Mesenchymal stem cell (in vitro differentiated cells and primary cell): ENCODE measurements at regions not wholly inside any gene's neighbourhood (a gene's known extent, or its start where the extent isn't known, plus 50 kb on each side); places are given as distances from the start of the nearest gene placed in this dataset.

Source experiments
- DNase-seq: peaks from one replicate; pipeline ENCODE4 v3.0.0-alpha.2; 2013
- H2AFZ ChIP-seq: one replicate; pipeline ENCODE4 v1.6.1; 2013; ENCODE audit warnings: low read depth, mild to moderate bottlenecking, control low read depth, inconsistent platforms, low read length, moderate library complexity
- H2AK5ac ChIP-seq: 2 replicates; pipeline ENCODE4 v1.6.1; 2013; ENCODE audit warnings: low read length, moderate library complexity, mild to moderate bottlenecking, inconsistent platforms; ENCODE audit not compliant: severe bottlenecking
- H2BK120ac ChIP-seq: one replicate; pipeline ENCODE4 v1.6.1; 2013; ENCODE audit warnings: low read depth, mild to moderate bottlenecking, inconsistent platforms, low read length, moderate library complexity
- H2BK12ac ChIP-seq, 2 experiments: one replicate each; pipeline ENCODE4 v1.6.1; 2013; ENCODE audit warnings: inconsistent platforms in 2 of 2, low read length in 2 of 2, mild to moderate bottlenecking in 2 of 2, moderate library complexity in 2 of 2, control low read depth in 1 of 2
- H2BK15ac ChIP-seq: one replicate; pipeline ENCODE4 v1.6.1; 2013; ENCODE audit warnings: mild to moderate bottlenecking, low read depth, inconsistent platforms; ENCODE audit not compliant: poor library complexity, severe bottlenecking
- H2BK5ac ChIP-seq: 2 replicates; pipeline ENCODE4 v1.6.1; 2013; ENCODE audit warnings: low read depth, mild to moderate bottlenecking, low read length, control low read depth, inconsistent platforms; ENCODE audit not compliant: poor library complexity, severe bottlenecking
- H3K14ac ChIP-seq, 2 experiments: one replicate each; pipeline ENCODE4 v1.6.1; 2013; ENCODE audit warnings: inconsistent platforms in 2 of 2, low read length in 2 of 2, control low read depth in 1 of 2, mild to moderate bottlenecking in 1 of 2, moderate library complexity in 1 of 2
- H3K18ac ChIP-seq, 2 experiments: one replicate each; pipeline ENCODE4 v1.6.1; 2013; ENCODE audit warnings: inconsistent platforms in 2 of 2, low read length in 2 of 2, control low read depth in 1 of 2, low read depth in 1 of 2, mild to moderate bottlenecking in 1 of 2
- H3K23ac ChIP-seq, 2 experiments: one replicate each; pipeline ENCODE4 v1.6.1; 2013; ENCODE audit warnings: inconsistent platforms in 2 of 2, low read length in 2 of 2, mild to moderate bottlenecking in 2 of 2, moderate library complexity in 2 of 2, control low read depth in 1 of 2
- H3K27ac ChIP-seq: 2 replicates; pipeline ENCODE4 v1.5.1; 2013; ENCODE audit warnings: mild to moderate bottlenecking, moderate library complexity, low read length, control low read depth, inconsistent platforms; ENCODE audit not compliant: poor library complexity, severe bottlenecking
- H3K27me3 ChIP-seq, 2 experiments: 2 replicates each; pipeline versions ENCODE4 v1.6.1 to v1.7.0; 2013; ENCODE audit warnings: low read length in 2 of 2, mild to moderate bottlenecking in 2 of 2, moderate library complexity in 2 of 2, control low read depth in 1 of 2, inconsistent platforms in 1 of 2; ENCODE audit not compliant: control insufficient read depth in 1 of 2, insufficient read depth in 1 of 2
- H3K36me3 ChIP-seq, 2 experiments: 2 replicates each; pipeline versions ENCODE4 v1.6.1 to v1.7.0; 2013; ENCODE audit warnings: low read length in 2 of 2, control low read depth in 1 of 2, inconsistent platforms in 1 of 2, low read depth in 1 of 2, mild to moderate bottlenecking in 1 of 2; ENCODE audit not compliant: insufficient read depth in 2 of 2, control insufficient read depth in 1 of 2
- H3K4ac ChIP-seq, 2 experiments: one replicate each; pipeline ENCODE4 v1.6.1; 2013; ENCODE audit warnings: inconsistent platforms in 2 of 2, low read length in 2 of 2, mild to moderate bottlenecking in 2 of 2, moderate library complexity in 2 of 2, control low read depth in 1 of 2, low read depth in 1 of 2
- H3K4me1 ChIP-seq: 2 replicates; pipeline ENCODE4 v1.6.1; 2013; ENCODE audit warnings: low read depth, low read length, control low read depth; ENCODE audit not compliant: control insufficient read depth, insufficient read depth
- H3K4me2 ChIP-seq: 2 replicates; pipeline ENCODE4 v1.6.1; 2013; ENCODE audit warnings: low read length, mild to moderate bottlenecking, inconsistent platforms; ENCODE audit not compliant: poor library complexity, severe bottlenecking
- H3K4me3 ChIP-seq, 2 experiments: 2 replicates each; pipeline versions ENCODE4 v1.5.1 to v1.7.0; 2013; ENCODE audit warnings: low read length in 2 of 2, mild to moderate bottlenecking in 2 of 2, control low read depth in 1 of 2, low read depth in 1 of 2; ENCODE audit not compliant: insufficient read depth in 1 of 2
- H3K79me1 ChIP-seq: replicated peaks from 2 replicates; pipeline ENCODE4 v1.6.1; 2013; ENCODE audit warnings: mild to moderate bottlenecking, control low read depth, low read length, inconsistent platforms; ENCODE audit not compliant: poor library complexity, severe bottlenecking
- H3K9ac ChIP-seq: 2 replicates; pipeline ENCODE4 v1.7.0; 2013; ENCODE audit warnings: mild to moderate bottlenecking, low read length, moderate library complexity
- H3K9me3 ChIP-seq: 2 replicates; pipeline ENCODE4 v1.7.0; 2013; ENCODE audit warnings: mild to moderate bottlenecking, low read length; ENCODE audit not compliant: control insufficient read depth
- H4K8ac ChIP-seq: one replicate; pipeline ENCODE4 v1.6.1; 2013; ENCODE audit warnings: inconsistent platforms, mild to moderate bottlenecking, low read length, moderate library complexity
- H4K91ac ChIP-seq: one replicate; pipeline ENCODE4 v1.6.1; 2013; ENCODE audit warnings: mild to moderate bottlenecking, low read length, inconsistent platforms
- WGBS: methylation state at CpG from one replicate; pipeline ENCODE4 v1.1.7; 2013; ENCODE audit warnings: mixed read lengths; 5-methylcytosine and 5-hydroxymethylcytosine counted together

DNA sequence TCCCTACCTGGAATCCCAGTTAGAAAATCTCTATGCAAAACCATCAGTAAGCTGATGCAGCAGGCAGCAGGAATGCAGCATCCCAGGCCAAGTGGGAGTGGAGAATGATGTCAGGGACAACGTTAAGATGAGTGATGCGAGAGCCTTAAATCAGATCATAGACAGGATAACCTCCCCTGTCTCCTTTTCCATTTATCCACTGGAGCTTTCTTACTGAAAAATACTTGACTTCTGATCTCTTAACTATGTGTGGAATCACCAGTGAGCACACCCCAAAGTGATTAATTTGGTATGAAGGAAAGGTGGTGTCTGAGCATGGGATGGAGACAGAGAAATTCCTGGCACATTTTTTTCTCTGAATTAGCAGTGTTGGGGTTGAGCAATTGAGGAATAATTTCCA lies 98.0 kb downstream of the RND3 start:
- WGBS: 100% methylated on average over 1 of the region's 2 CpGs

DNA sequence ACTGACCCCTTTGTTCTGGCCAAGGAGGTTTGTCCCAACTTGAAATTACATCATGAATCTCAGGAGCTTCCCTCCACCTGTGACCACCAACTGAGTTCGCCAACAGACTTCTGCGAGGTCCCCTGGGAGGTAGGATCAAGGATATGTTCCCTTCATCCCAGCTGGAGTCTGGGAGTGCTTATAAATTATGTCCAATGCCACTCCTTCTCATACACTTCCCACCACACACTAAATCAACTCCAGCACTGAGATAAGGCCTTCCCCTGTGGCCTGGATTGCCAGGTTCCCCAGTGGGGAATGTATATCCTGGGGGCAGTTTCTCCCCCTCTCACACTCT lies 99.2 kb downstream of the RND3 start:
- peaks cover 1% of the 10 kb centered on the region for H3K4me1 ChIP-seq
- H2BK120ac ChIP-seq: no peak overlapping the region
- H3K4me3 ChIP-seq: no peak overlapping the region
- no peak overlapping the region for H3K27ac ChIP-seq
- H3K23ac ChIP-seq: no peak overlapping the region
- no peaks in the 10 kb centered on the region for H3K36me3 ChIP-seq
- peak overlapping the region; percentile 44 to 55 for H3K18ac ChIP-seq
- no peak for DNase-seq
- WGBS: 60% methylated on average over 1 of the region's 2 CpGs
- no peak overlapping the region for H2AFZ ChIP-seq
- peaks cover 30% of the 10 kb centered on the region for H3K9me3 ChIP-seq
- H3K9ac ChIP-seq: no peak overlapping the region
- no peak overlapping the region for H3K4me2 ChIP-seq
- H2BK15ac ChIP-seq: no peak overlapping the region
- no peaks in the 10 kb centered on the region for H3K79me1 ChIP-seq
- H3K14ac ChIP-seq: no peak overlapping the region
- no peak overlapping the region for H2BK12ac ChIP-seq
- no peak overlapping the region for H4K91ac ChIP-seq
- peak overlapping the region; percentile 40 for H4K8ac ChIP-seq
- no peak overlapping the region for H2AK5ac ChIP-seq
- no peak overlapping the region for H2BK5ac ChIP-seq
- no peak overlapping the region for H3K4ac ChIP-seq
- no peaks in the 10 kb centered on the region for H3K27me3 ChIP-seq

More for the DNA sequence above, 98.0 kb downstream of the RND3 start:
- Histone ChIP-seq H3K4me3 (no peak overlapping the region), H2AFZ (no peak overlapping the region), H2BK120ac (no peak overlapping the region), H3K36me3 (no peaks in the 10 kb centered on the region), H4K8ac (no peak overlapping the region), H3K14ac (no peak overlapping the region), H3K79me1 (no peaks in the 10 kb centered on the region), H3K27ac (no peak overlapping the region), H3K18ac (peak overlapping the region in 1 of 2 experiments; percentile 28), H2BK12ac (no peak overlapping the region), H3K4me2 (no peak overlapping the region), H3K9ac (no peak overlapping the region), H2BK15ac (no peak overlapping the region), H2AK5ac (no peak overlapping the region), H3K23ac (no peak overlapping the region), H3K4ac (no peak overlapping the region), H4K91ac (no peak overlapping the region), H3K27me3 (no peaks in the 10 kb centered on the region), H3K9me3 (peaks cover 27% of the 10 kb centered on the region), H3K4me1 (peaks cover 1% of the 10 kb centered on the region), H2BK5ac (no peak overlapping the region)
- no peak for DNase-seq

DNA sequence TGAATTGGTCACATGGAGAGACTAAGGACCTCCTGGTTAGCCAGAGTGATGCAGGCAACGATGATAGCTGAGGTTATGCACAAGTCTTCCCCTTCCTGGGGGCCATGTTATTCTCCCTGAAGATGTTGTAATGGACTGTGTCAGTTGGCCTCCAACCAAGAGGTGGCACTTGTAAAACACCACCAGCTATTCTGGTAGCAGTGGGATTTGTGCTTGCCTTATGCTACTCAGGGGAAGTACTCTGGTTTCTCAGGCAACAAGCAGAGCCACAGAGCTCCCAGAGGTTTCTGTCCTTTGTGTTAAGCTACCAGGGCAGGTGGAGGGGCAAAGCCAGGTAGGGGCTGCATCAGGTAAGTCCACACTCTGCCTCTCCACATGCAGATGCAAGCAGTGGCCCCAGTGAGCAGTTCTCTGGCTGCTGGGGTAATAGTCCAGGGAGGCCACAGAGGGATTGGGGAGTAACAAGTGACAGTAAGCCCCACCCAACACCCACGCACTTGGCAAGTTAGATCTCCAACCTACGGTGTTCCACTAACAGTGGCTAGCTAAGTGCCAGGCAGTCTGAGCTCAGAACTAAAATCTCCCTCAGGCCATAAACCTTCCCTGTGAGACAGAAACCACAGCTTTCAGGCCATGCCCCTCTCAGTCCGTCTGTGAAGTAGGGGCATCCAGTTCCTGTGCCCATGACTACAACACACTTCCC lies 99.7 kb downstream of the RND3 start:
- WGBS: 95% methylated on average over 4 of the region's 4 CpGs
- no peaks in the 10 kb centered on the region for H3K36me3 ChIP-seq
- no peak overlapping the region for H4K91ac ChIP-seq
- H2BK120ac ChIP-seq: no peak overlapping the region
- H3K4me3 ChIP-seq: no peak overlapping the region
- H2AK5ac ChIP-seq: no peak overlapping the region
- no peaks in the 10 kb centered on the region for H3K79me1 ChIP-seq
- H2BK5ac ChIP-seq: no peak overlapping the region
- no peak overlapping the region for H3K14ac ChIP-seq
- H3K9me3 ChIP-seq: peaks cover 34% of the 10 kb centered on the region
- DNase-seq: no peak
- H2BK12ac ChIP-seq: peak overlapping the region in 1 of 2 experiments; percentile 54
- no peak overlapping the region for H3K27ac ChIP-seq
- H2BK15ac ChIP-seq: no peak overlapping the region
- no peak overlapping the region for H3K23ac ChIP-seq
- no peak overlapping the region for H3K4me2 ChIP-seq
- H3K9ac ChIP-seq: no peak overlapping the region
- peak overlapping the region; percentile 24 for H2AFZ ChIP-seq
- H3K27me3 ChIP-seq: no peaks in the 10 kb centered on the region
- H3K18ac ChIP-seq: peak overlapping the region; percentile 44 to 55
- peaks cover 1% of the 10 kb centered on the region for H3K4me1 ChIP-seq
- H3K4ac ChIP-seq: peak overlapping the region in 1 of 2 experiments; percentile 24
- H4K8ac ChIP-seq: peak overlapping the region; percentile 40

DNA sequence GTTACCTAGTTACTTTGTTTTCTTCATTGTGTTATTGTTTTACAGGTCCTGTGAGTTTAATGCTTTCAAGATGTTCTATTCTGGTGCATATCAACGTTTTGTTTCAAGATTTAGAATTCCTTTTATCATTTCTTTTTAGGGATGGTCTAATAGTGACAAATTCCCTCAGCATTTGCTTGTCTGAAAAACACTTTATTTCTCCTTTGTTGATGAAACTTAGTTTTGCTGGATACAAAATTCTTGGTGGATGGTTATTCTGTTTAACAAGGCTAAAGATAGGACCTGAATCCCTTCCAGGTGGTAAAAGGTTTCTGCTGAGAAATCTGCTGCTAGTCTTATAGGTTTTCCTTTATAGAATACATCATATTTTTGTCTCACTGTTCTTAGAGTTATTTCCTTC lies 102.3 kb downstream of the RND3 start:
- no peak overlapping the region for H3K9ac ChIP-seq
- H2AFZ ChIP-seq: no peak overlapping the region
- no peak overlapping the region for H2BK15ac ChIP-seq
- H3K14ac ChIP-seq: no peak overlapping the region
- H3K4ac ChIP-seq: no peak overlapping the region
- peaks cover 1% of the 10 kb centered on the region for H3K4me1 ChIP-seq
- no peak overlapping the region for H2BK120ac ChIP-seq
- no peaks in the 10 kb centered on the region for H3K27me3 ChIP-seq
- no peak overlapping the region for H4K91ac ChIP-seq
- no peak for DNase-seq
- H3K27ac ChIP-seq: no peak overlapping the region
- H2BK5ac ChIP-seq: no peak overlapping the region
- no peak overlapping the region for H4K8ac ChIP-seq
- no CpG with 5 or more reads among the region's 1 CpG for WGBS
- no peaks in the 10 kb centered on the region for H3K36me3 ChIP-seq
- H3K79me1 ChIP-seq: no peaks in the 10 kb centered on the region
- no peak overlapping the region for H3K23ac ChIP-seq
- H2AK5ac ChIP-seq: no peak overlapping the region
- H2BK12ac ChIP-seq: no peak overlapping the region
- H3K4me2 ChIP-seq: no peak overlapping the region
- H3K4me3 ChIP-seq: no peak overlapping the region
- no peak overlapping the region for H3K18ac ChIP-seq
- H3K9me3 ChIP-seq: peaks cover 36% of the 10 kb centered on the region
